ENCODE measurements at regions not wholly inside any gene's neighbourhood (a gene's known extent, or its start where the extent isn't known, plus 50 kb on each side); places are given as distances from the start of the nearest gene placed in this dataset.

GRCh38 chr2:126781206-126781605 lies 117.5 kb upstream of the TEX51 start:
- no peaks in the 10 kb centered on the region for H3K9me3 ChIP-seq
- intact Hi-C loops (cut with DNase I; ENCODE audit: low total_unique reads): no loop called here
- TF ChIP-seq POLR2AphosphoS5 (IDR thresholded peaks at IDR 0.05) (no peak), POLR2A (IDR thresholded peaks at IDR 0.05) (no peak), CTCF (IDR thresholded peaks at IDR 0.05 in 8 of 11, conservative IDR thresholded peaks at IDR 0.05 in 3 of 11) (no peak)
- no peak overlapping the region for H3K27ac ChIP-seq
- peak; percentile 64 for DNase-seq
- no peak overlapping the region for H3K4me3 ChIP-seq
- peaks cover 0 to 44% (median 0%) of the 10 kb centered on the region in 7 donors for H3K27me3 ChIP-seq (replicated peaks in 1 of 7)
- H3K4me1 ChIP-seq: peaks cover 0 to 16% (median 6%) of the 10 kb centered on the region in 6 donors
- H3K36me3 ChIP-seq: no peaks in the 10 kb centered on the region
- WGBS, 5 donors: 77 to 89% (median 86%) methylated on average over 8 of the region's 8 CpGs

- peak; percentile 46 for DNase-seq
Observed at GRCh38 chr2:126781806-126782205, 116.9 kb upstream of the TEX51 start.

GRCh38 chr2:126782648-126783047 lies 116.0 kb upstream of the TEX51 start:
- intact Hi-C loops (cut with DNase I; ENCODE audit: low total_unique reads): no loop called here
- 75 to 90% (median 79%) methylated on average over 3 to 4 of the region's 4 CpGs for WGBS, 5 donors
- no peaks in the 10 kb centered on the region for H3K36me3 ChIP-seq
- H3K4me1 ChIP-seq: peaks cover 0 to 1% (median under 1%) of the 10 kb centered on the region in 6 donors
- H3K9me3 ChIP-seq: no peaks in the 10 kb centered on the region
- no peak for TF ChIP-seq CTCF (IDR thresholded peaks at IDR 0.05 in 8 of 11, conservative IDR thresholded peaks at IDR 0.05 in 3 of 11)
- no peak for TF ChIP-seq POLR2AphosphoS5 (IDR thresholded peaks at IDR 0.05)
- peaks cover 0 to 34% (median 0%) of the 10 kb centered on the region in 7 donors for H3K27me3 ChIP-seq (replicated peaks in 1 of 7)
- H3K4me3 ChIP-seq: no peak overlapping the region
- DNase-seq: peak; percentile 40
- H3K27ac ChIP-seq: no peak overlapping the region

More at GRCh38 chr2:126781806-126782205, 116.9 kb upstream of the TEX51 start:
- WGBS, 5 donors: 70 to 85% (median 75%) methylated on average over 6 of the region's 6 CpGs
- no peak overlapping the region for H3K27ac ChIP-seq
- H3K4me3 ChIP-seq: no peak overlapping the region
- H3K4me1 ChIP-seq: peaks cover 0 to 10% (median 5%) of the 10 kb centered on the region in 6 donors
- TF ChIP-seq POLR2A (IDR thresholded peaks at IDR 0.05) (no peak), POLR2AphosphoS5 (IDR thresholded peaks at IDR 0.05) (no peak), CTCF (IDR thresholded peaks at IDR 0.05 in 8 of 11, conservative IDR thresholded peaks at IDR 0.05 in 3 of 11) (no peak)
- H3K36me3 ChIP-seq: no peaks in the 10 kb centered on the region
- intact Hi-C loops (cut with DNase I; ENCODE audit: low total_unique reads): no loop called here
- H3K9me3 ChIP-seq: no peaks in the 10 kb centered on the region
- peaks cover 0 to 38% (median 0%) of the 10 kb centered on the region in 7 donors for H3K27me3 ChIP-seq (replicated peaks in 1 of 7)

- Histone ChIP-seq H3K9me3 (no peaks in the 10 kb centered on the region), H3K27me3 (replicated peaks in 1 of 7) (peaks cover 0 to 34% (median 0%) of the 10 kb centered on the region in 7 donors), H3K36me3 (no peaks in the 10 kb centered on the region), H3K27ac (no peak overlapping the region), H3K4me1 (no peaks in the 10 kb centered on the region), H3K4me3 (no peak overlapping the region)
- TF ChIP-seq POLR2A (IDR thresholded peaks at IDR 0.05) (no peak), CTCF (IDR thresholded peaks at IDR 0.05 in 8 of 11, conservative IDR thresholded peaks at IDR 0.05 in 3 of 11) (no peak), POLR2AphosphoS5 (IDR thresholded peaks at IDR 0.05) (no peak)
- peak; percentile 39 for DNase-seq
- 51 to 71% (median 59%) methylated on average over 2 of the region's 2 CpGs for WGBS, 5 donors
- intact Hi-C loops (cut with DNase I; ENCODE audit: low total_unique reads): no loop called here
Observed at GRCh38 chr2:126783341-126783740, 115.3 kb upstream of the TEX51 start.
